H1 (cell line): ENCODE measurements at regions not wholly inside any gene's neighbourhood (a gene's known extent, or its start where the extent isn't known, plus 50 kb on each side); places are given as distances from the start of the nearest gene placed in this dataset.

Experiments used
- CTCF ChIA-PET: fragments of 300-600 bp; sonication (Branson Sonifier 250); formaldehyde crosslinking; loops from one replicate; lab custom pipeline; 2021; ENCODE audit not compliant: partially characterized antibody; lab: Charles Lee
- POLR2A ChIA-PET: fragments of 300-600 bp; sonication (Branson Sonifier 250); formaldehyde crosslinking; loops from one replicate; lab custom pipeline; 2021; ENCODE audit warnings: inconsistent platforms; ENCODE audit not compliant: partially characterized antibody; lab: Charles Lee
- DNase-seq, 2 experiments: peaks; one replicate each; pipeline versions ENCODE4 v3.0.0 to v3.0.0-alpha.2; 2010 to 2022; ENCODE audit warnings: low spot score in 2 of 2, low read depth in 1 of 2, mixed read lengths in 1 of 2
- FAIRE-seq: peaks from 2 replicates; lab custom pipeline; 2011; peaks lifted over from hg19 to GRCh38; lab: Jason Lieb, UNC
- H2AFZ ChIP-seq: 2 replicates; pipeline ENCODE4 v1.8.1; 2012; ENCODE audit warnings: low read length, inconsistent platforms
- H2AK5ac ChIP-seq: 2 replicates; pipeline ENCODE4 v1.6.1; 2013; ENCODE audit warnings: low read depth, low read length
- H2BK120ac ChIP-seq: replicated peaks from 2 replicates; pipeline ENCODE3; 2013; ENCODE audit warnings: low read depth, low read length, inconsistent platforms
- H2BK12ac ChIP-seq: 2 replicates; pipeline ENCODE4 v1.6.1; 2013; ENCODE audit warnings: low read depth, low read length
- H2BK15ac ChIP-seq: 2 replicates; pipeline ENCODE4 v1.6.1; 2013; ENCODE audit warnings: low read length
- H2BK20ac ChIP-seq: 2 replicates; pipeline ENCODE4 v1.6.1; 2013; ENCODE audit warnings: low read length
- H2BK5ac ChIP-seq: 2 replicates; pipeline ENCODE4 v1.6.1; 2013; ENCODE audit warnings: low read depth, low read length
- H3K14ac ChIP-seq: 2 replicates; pipeline ENCODE4 v1.6.1; 2013; ENCODE audit warnings: inconsistent platforms; ENCODE audit not compliant: insufficient read length
- H3K18ac ChIP-seq: 2 replicates; pipeline ENCODE4 v1.6.1; 2013; ENCODE audit warnings: low read length; ENCODE audit errors: extremely low read depth
- H3K23ac ChIP-seq: 2 replicates; pipeline ENCODE4 v1.6.1; 2013; ENCODE audit warnings: inconsistent platforms; ENCODE audit not compliant: insufficient read length
- H3K23me2 ChIP-seq: 2 replicates; pipeline ENCODE4 v1.6.1; 2013; ENCODE audit warnings: low read depth, low read length
- H3K27ac ChIP-seq: 2 replicates; pipeline ENCODE4 v1.6.1; 2011; ENCODE audit warnings: low read depth, low read length, inconsistent platforms
- H3K27me3 ChIP-seq, 4 experiments: replicated peaks in 1 of 4; 1 replicate in 1 of 4; 2 replicates in 3 of 4; pipeline versions ENCODE4 v1.6.1 to v1.8.1; 2011 to 2013; ENCODE audit warnings: low read length in 3 of 4, mild to moderate bottlenecking in 3 of 4, inconsistent platforms in 2 of 4, mixed read lengths in 2 of 4, moderate library complexity in 1 of 4; ENCODE audit not compliant: control insufficient read depth in 3 of 4, insufficient read depth in 3 of 4; ENCODE audit errors: extremely low read depth in 1 of 4
- H3K36me3 ChIP-seq, 4 experiments: 2 replicates each; pipeline versions ENCODE4 v1.6.1 to v1.8.1; 2011 to 2013; ENCODE audit warnings: mild to moderate bottlenecking in 4 of 4, low read length in 3 of 4, moderate library complexity in 2 of 4, control low read depth in 1 of 4, inconsistent platforms in 1 of 4; ENCODE audit not compliant: insufficient read depth in 4 of 4, control insufficient read depth in 2 of 4
- H3K4ac ChIP-seq: replicated peaks from 2 replicates; pipeline ENCODE3; 2013; ENCODE audit warnings: low read length, low read depth, mixed read lengths, inconsistent platforms; ENCODE audit not compliant: insufficient read length
- H3K4me1 ChIP-seq, 4 experiments: replicated peaks in 1 of 4; 1 replicate in 1 of 4; 2 replicates in 3 of 4; pipeline versions ENCODE4 v1.6.1 to v1.8.1; 2011 to 2013; ENCODE audit warnings: low read length in 3 of 4, inconsistent platforms in 2 of 4, mixed read lengths in 1 of 4; ENCODE audit not compliant: insufficient read depth in 4 of 4, control insufficient read depth in 3 of 4
- H3K4me2 ChIP-seq, 2 experiments: 2 replicates each; pipeline versions ENCODE4 v1.6.1 to v1.8.1; 2011 to 2013; ENCODE audit warnings: low read depth in 2 of 2, low read length in 2 of 2, control low read depth in 1 of 2, inconsistent platforms in 1 of 2, mild to moderate bottlenecking in 1 of 2; ENCODE audit not compliant: insufficient read depth in 1 of 2
- H3K4me3 ChIP-seq, 4 experiments: fragments of 200-600, 300-600 bp in 1 of 4; sonication (generic), shearing (Covaris generic), sonication (Bioruptor Twin) in 1 of 4; 2 replicates each; pipeline versions ENCODE4 v1.5.1 to v1.8.1; 2011 to 2016; ENCODE audit warnings: low read length in 4 of 4, low read depth in 3 of 4, control low read depth in 2 of 4, inconsistent platforms in 2 of 4, mild to moderate bottlenecking in 2 of 4, mixed read lengths in 1 of 4, moderate library complexity in 1 of 4; ENCODE audit not compliant: insufficient read depth in 2 of 4; ENCODE audit errors: extremely low read depth in 1 of 4
- H3K56ac ChIP-seq: replicated peaks from 2 replicates; pipeline ENCODE3; 2013; ENCODE audit warnings: low read depth, mild to moderate bottlenecking, mixed read lengths, low read length, inconsistent platforms; ENCODE audit not compliant: insufficient read length
- H3K79me1 ChIP-seq: 2 replicates; pipeline ENCODE4 v1.6.1; 2013; ENCODE audit warnings: low read depth, low read length, control low read depth
- H3K79me2 ChIP-seq, 2 experiments: 2 replicates each; pipeline versions ENCODE4 v1.6.1 to v1.8.1; 2012 to 2013; ENCODE audit warnings: low read length in 2 of 2, mild to moderate bottlenecking in 2 of 2, inconsistent platforms in 1 of 2; ENCODE audit not compliant: insufficient read depth in 2 of 2, control insufficient read depth in 1 of 2
- H3K9ac ChIP-seq, 4 experiments: replicated peaks in 1 of 4; 1 replicate in 1 of 4; 2 replicates in 3 of 4; pipeline versions ENCODE4 v1.6.1 to v1.8.1; 2011 to 2013; ENCODE audit warnings: low read depth in 3 of 4, low read length in 3 of 4, control low read depth in 2 of 4, mild to moderate bottlenecking in 2 of 4, moderate library complexity in 2 of 4, inconsistent platforms in 1 of 4; ENCODE audit errors: extremely low read depth in 1 of 4
- H3K9me3 ChIP-seq, 2 experiments: 2 replicates each; pipeline versions ENCODE4 v1.6.1 to v1.8.1; 2012 to 2013; ENCODE audit warnings: mild to moderate bottlenecking in 2 of 2, moderate library complexity in 2 of 2, control low read depth in 1 of 2, inconsistent platforms in 1 of 2, low read depth in 1 of 2, low read length in 1 of 2, mixed read lengths in 1 of 2; ENCODE audit not compliant: insufficient read depth in 2 of 2
- H4K20me1 ChIP-seq, 2 experiments: replicated peaks in 1 of 2; 2 replicates each; pipeline versions ENCODE3 to v1.8.1; 2011 to 2013; ENCODE audit warnings: inconsistent platforms in 2 of 2, low read length in 2 of 2, mild to moderate bottlenecking in 1 of 2; ENCODE audit not compliant: insufficient read depth in 2 of 2, control insufficient read depth in 1 of 2
- H4K5ac ChIP-seq: 2 replicates; pipeline ENCODE4 v1.6.1; 2013; ENCODE audit warnings: low read length, low read depth, mixed read lengths, inconsistent platforms; ENCODE audit not compliant: insufficient read length
- H4K8ac ChIP-seq: 2 replicates; pipeline ENCODE4 v1.8.0; 2013; ENCODE audit warnings: mild to moderate bottlenecking, moderate library complexity, low read length, inconsistent platforms; ENCODE audit not compliant: insufficient read depth; ENCODE audit errors: extremely low read depth
- H4K91ac ChIP-seq: replicated peaks from 2 replicates; pipeline ENCODE3; 2013; ENCODE audit warnings: low read length, mixed read lengths, inconsistent platforms; ENCODE audit not compliant: insufficient read length
- CTBP2 ChIP-seq: IDR thresholded peaks from 2 replicates; pipeline ENCODE4 v1.7.0; 2011; ENCODE audit warnings: borderline replicate concordance, mild to moderate bottlenecking, moderate library complexity, mixed read lengths, low read length; ENCODE audit not compliant: insufficient read depth, insufficient read length
- EGR1 ChIP-seq: IDR thresholded peaks from 2 replicates; pipeline ENCODE4 v1.6.1; 2011; ENCODE audit warnings: low read depth, low read length, borderline replicate concordance
- KDM4A ChIP-seq: IDR thresholded peaks from one replicate; pipeline ENCODE4 v1.7.1; 2012; ENCODE audit warnings: low read depth, mild to moderate bottlenecking, moderate library complexity, low read length, inconsistent platforms; ENCODE audit not compliant: severe bottlenecking
- POLR2AphosphoS5 ChIP-seq: IDR thresholded peaks from 2 replicates; pipeline ENCODE4 v1.6.1; 2011; ENCODE audit warnings: low read depth, low read length
- RNF2 ChIP-seq: fragments of 200-900, 300-1000 bp; sonication (generic); IDR thresholded peaks from 2 replicates; pipeline ENCODE4 v1.7.1; 2016; ENCODE audit warnings: borderline replicate concordance, low read depth, mild to moderate bottlenecking, antibody characterized with exemption, low read length; ENCODE audit not compliant: poor library complexity, severe bottlenecking; ENCODE audit errors: missing control alignments
- SAP30 ChIP-seq: fragments of 300-600 bp; sonication (generic); IDR thresholded peaks from 2 replicates; pipeline ENCODE4 v1.7.1; 2012; ENCODE audit warnings: low read length, moderate library complexity, mild to moderate bottlenecking, inconsistent platforms; ENCODE audit not compliant: insufficient read depth, insufficient replicate concordance
- ZNF274 ChIP-seq: IDR thresholded peaks from 2 replicates; pipeline ENCODE4 v1.7.0; 2012; ENCODE audit warnings: low read length, borderline replicate concordance; ENCODE audit errors: extremely low read depth
- WGBS, 2 experiments: shearing (Covaris generic) in 1 of 2; methylation state at CpG; one replicate each; pipeline versions ENCODE4 v1.1.6 to v1.1.7; 2013 to 2015; ENCODE audit warnings: low lambda C conversion rate in 2 of 2, mixed read lengths in 2 of 2, inconsistent platforms in 1 of 2, low coverage in 1 of 2, missing lambda C conversion rate in 1 of 2; ENCODE audit not compliant: insufficient replicate concordance in 2 of 2, insufficient coverage in 1 of 2, insufficient read length in 1 of 2; ENCODE audit errors: extremely low coverage in 1 of 2, missing lambda C conversion rate in 1 of 2; 5-methylcytosine and 5-hydroxymethylcytosine counted together

GRCh38 chr21:38567970-38568360, 69.7 kb upstream of the ERG start:
- Histone ChIP-seq H3K79me2 (no peaks in the 10 kb centered on the region), H2BK12ac (no peak overlapping the region), H4K91ac (no peak overlapping the region), H2BK15ac (no peak overlapping the region), H3K9me3 (no peaks in the 10 kb centered on the region), H3K9ac (no peak overlapping the region), H3K79me1 (no peaks in the 10 kb centered on the region), H3K23ac (no peak overlapping the region), H4K5ac (no peak overlapping the region), H3K23me2 (no peaks in the 10 kb centered on the region; the same call in 1 of the 2 replicates), H3K4me1 (peaks cover 0 to 6% (median 1%) of the 10 kb centered on the region in 4 experiments; a peak in 5 of 7 replicates), H2BK5ac (no peak overlapping the region), H4K20me1 (peaks cover 0 to 2% of the 10 kb centered on the region in 2 experiments), H3K18ac (no peak overlapping the region), H3K4me3 (no peak overlapping the region), H2AK5ac (no peak overlapping the region), H2BK120ac (no peak overlapping the region), H3K4me2 (no peak overlapping the region; a peak in 1 of 4 replicates), H2BK20ac (no peak overlapping the region), H3K27me3 (no peaks in the 10 kb centered on the region), H3K56ac (no peak overlapping the region), H3K36me3 (no peaks in the 10 kb centered on the region), H3K14ac (no peak overlapping the region), H2AFZ (peak overlapping the region; percentile 42; the same call in 1 of the 2 replicates), H4K8ac (no peak overlapping the region), H3K4ac (no peak overlapping the region), H3K27ac (no peak overlapping the region)
- WGBS, 2 experiments: 89% methylated on average over 7 of the region's 7 CpGs; no CpG with 5 or more reads in 1 of the 2 experiments
- no peak for DNase-seq
- POLR2A ChIA-PET: no interaction called here
- FAIRE-seq: no peak
- TF ChIP-seq RNF2: no peak
- TF ChIP-seq KDM4A: no peak
- TF ChIP-seq POLR2AphosphoS5: no peak
- TF ChIP-seq CTBP2: no peak
- no peak for TF ChIP-seq SAP30
- TF ChIP-seq EGR1: no peak
- no peak for TF ChIP-seq ZNF274
- CTCF ChIA-PET: interaction anchor here (0.6 to 0.7 kb wide), 2 partner anchors 18 to 177 kb away, joined by 3 read pairs; no protein-coding TSS in a partner anchor
